GM23338 (cell line): ENCODE measurements at regions not wholly inside any gene's neighbourhood (a gene's known extent, or its start where the extent isn't known, plus 50 kb on each side); places are given as distances from the start of the nearest gene placed in this dataset.

Experiments
- ATAC-seq: fragments of 200-7000 bp; cut with Tn5 transposase; 3 replicates; pipeline ENCODE4 v1.9.1; 2020
- DNase-seq: peaks from one replicate; pipeline ENCODE4 v3.0.0-alpha.2; 2015; ENCODE audit warnings: low spot score
- H2AFZ ChIP-seq: fragments of 200-600 bp; sonication (generic); 2 replicates; pipeline ENCODE4 v1.8.0; 2016; ENCODE audit warnings: antibody characterized with exemption, mild to moderate bottlenecking, moderate library complexity
- H3F3A ChIP-seq: fragments of 200-600 bp; sonication (generic); replicated peaks from 2 replicates; pipeline ENCODE4 v1.8.0; 2017; ENCODE audit warnings: antibody characterized with exemption, mixed run types, low read depth
- H3K27ac ChIP-seq: fragments of 200-600 bp; sonication (generic); 2 replicates; pipeline ENCODE4 v1.6.1; 2016; ENCODE audit warnings: low read depth
- H3K27me3 ChIP-seq: fragments of 200-600 bp; sonication (generic); 2 replicates; pipeline ENCODE4 v1.8.0; 2016; ENCODE audit warnings: mild to moderate bottlenecking, mixed run types, moderate library complexity; ENCODE audit not compliant: insufficient read depth
- H3K36me3 ChIP-seq: fragments of 200-600 bp; sonication (generic); 2 replicates; pipeline ENCODE4 v1.8.0; 2016; ENCODE audit warnings: mild to moderate bottlenecking; ENCODE audit not compliant: insufficient read depth
- H3K4me1 ChIP-seq: fragments of 200-600 bp; sonication (generic); 2 replicates; pipeline ENCODE4 v1.8.0; 2016; ENCODE audit warnings: mild to moderate bottlenecking, moderate library complexity; ENCODE audit not compliant: insufficient read depth
- H3K4me2 ChIP-seq: fragments of 200-600 bp; sonication (generic); 2 replicates; pipeline ENCODE4 v1.7.1; 2017; ENCODE audit warnings: mixed run types
- H3K4me3 ChIP-seq: fragments of 200-600 bp; sonication (generic); 2 replicates; pipeline ENCODE4 v1.6.1; 2016; ENCODE audit warnings: mixed run types
- H3K79me2 ChIP-seq: fragments of 200-600 bp; sonication (generic); replicated peaks from 2 replicates; pipeline ENCODE4 v1.8.0; 2017; ENCODE audit warnings: mild to moderate bottlenecking; ENCODE audit not compliant: insufficient read depth
- H3K9me2 ChIP-seq: fragments of 200-600 bp; sonication (generic); 2 replicates; pipeline ENCODE4 v1.8.0; 2017; ENCODE audit not compliant: insufficient read depth
- H4K20me1 ChIP-seq: fragments of 200-600 bp; sonication (generic); replicated peaks from 2 replicates; pipeline ENCODE4 v1.8.0; 2017; ENCODE audit warnings: mild to moderate bottlenecking; ENCODE audit not compliant: insufficient read depth
- H3K27ac Mint-ChIP-seq: 2 replicates; pipeline ENCODE4 v1.8.0; 2020; ENCODE audit warnings: inconsistent platforms, mild to moderate bottlenecking, moderate library complexity, mixed read lengths
- H3K27me3 Mint-ChIP-seq: 3 replicates; pipeline ENCODE4 v1.8.0; 2022; ENCODE audit warnings: low read depth, mild to moderate bottlenecking, moderate library complexity, mixed read lengths, inconsistent platforms; ENCODE audit not compliant: insufficient read depth, poor library complexity
- H3K36me3 Mint-ChIP-seq: 3 replicates; pipeline ENCODE4 v1.8.0; 2021; ENCODE audit warnings: low read depth, mild to moderate bottlenecking, inconsistent platforms, moderate library complexity, mixed read lengths
- H3K4me1 Mint-ChIP-seq: 3 replicates; pipeline ENCODE4 v1.8.0; 2020; ENCODE audit warnings: mild to moderate bottlenecking, inconsistent platforms, mixed read lengths
- H3K4me3 Mint-ChIP-seq: 3 replicates; pipeline ENCODE4 v1.8.0; 2021; ENCODE audit warnings: moderate library complexity, mild to moderate bottlenecking, inconsistent platforms, mixed read lengths
- H3K9me3 Mint-ChIP-seq: 3 replicates; pipeline ENCODE4 v1.8.0; 2020; ENCODE audit warnings: moderate library complexity, mild to moderate bottlenecking, inconsistent platforms, mixed read lengths
- CREB1 ChIP-seq: fragments of 250-450 bp; sonication (Bioruptor Pico); IDR thresholded peaks from 2 replicates; pipeline ENCODE4 v1.5.0; 2020; ENCODE audit warnings: low read depth, mild to moderate bottlenecking, moderate library complexity
- EZH2 ChIP-seq: fragments of 200-600 bp; sonication (generic); IDR thresholded peaks from one replicate; pipeline ENCODE4 v1.8.0; 2017; ENCODE audit warnings: antibody characterized with exemption, mild to moderate bottlenecking, low read depth; ENCODE audit not compliant: unreplicated experiment
- EZH2phosphoT487 ChIP-seq: fragments of 200-600 bp; sonication (generic); IDR thresholded peaks from one replicate; pipeline ENCODE4 v1.8.1; 2018; ENCODE audit warnings: antibody characterized with exemption; ENCODE audit not compliant: unreplicated experiment
- JUNB ChIP-seq: IDR thresholded peaks from one replicate; pipeline ENCODE4 v1.6.1; 2016; ENCODE audit warnings: antibody characterized with exemption; ENCODE audit not compliant: unreplicated experiment
- NANOG ChIP-seq: IDR thresholded peaks from 2 replicates; pipeline ENCODE4 v1.6.1; 2016; ENCODE audit warnings: antibody characterized with exemption, borderline replicate concordance
- POLR2AphosphoS5 ChIP-seq: IDR thresholded peaks from 2 replicates; pipeline ENCODE4 v1.6.1; 2016; ENCODE audit warnings: antibody characterized with exemption, low read depth
- STAT1 ChIP-seq: IDR thresholded peaks from one replicate; pipeline ENCODE4 v1.6.1; 2016; ENCODE audit warnings: antibody characterized with exemption; ENCODE audit not compliant: unreplicated experiment
- ZNF114 ChIP-seq: fragments of 250-450 bp; sonication (Bioruptor Pico); IDR thresholded peaks from 2 replicates; pipeline ENCODE4 v1.5.0; 2020; ENCODE audit warnings: mild to moderate bottlenecking, moderate library complexity
- ZNF331 ChIP-seq: fragments of 250-450 bp; sonication (Bioruptor Pico); IDR thresholded peaks from 2 replicates; pipeline ENCODE4 v1.5.0; 2020; ENCODE audit warnings: low read depth, mild to moderate bottlenecking, moderate library complexity
- TF ChIP-seq, protein P1 (sequence below): IDR thresholded peaks from 2 replicates; pipeline ENCODE4 v1.6.1; 2016; ENCODE audit warnings: antibody characterized with exemption
- TF ChIP-seq, protein P2 (sequence below): fragments of 250-450 bp; sonication (Bioruptor Pico); IDR thresholded peaks from 2 replicates; pipeline ENCODE4 v1.5.0; 2020; ENCODE audit warnings: mild to moderate bottlenecking, moderate library complexity

DNA sequence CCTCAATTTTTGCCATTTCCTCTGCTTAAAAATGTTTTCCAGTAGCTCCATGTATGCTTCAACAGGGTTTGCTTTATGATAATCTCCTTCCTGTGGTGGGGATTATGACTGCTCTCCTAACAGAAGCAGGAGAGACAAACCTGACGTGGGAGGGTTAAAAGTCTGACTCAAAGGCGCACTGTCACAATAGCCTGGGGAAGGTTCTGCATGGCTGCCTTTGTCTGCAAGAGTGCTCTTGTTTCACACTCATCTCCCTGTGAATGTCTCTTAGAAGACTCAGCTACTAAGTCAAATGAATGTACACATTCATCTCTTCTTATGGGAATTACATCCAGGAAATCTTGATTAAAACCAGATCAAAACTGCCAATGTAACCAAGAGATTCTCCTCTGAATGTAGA lies 90.9 kb upstream of the MTAP start:
- Mint-ChIP-seq H3K4me3 (no peak overlapping the region), H3K27ac (no peak overlapping the region), H3K9me3 (no peaks in the 10 kb centered on the region), H3K4me1 (peaks cover 8% of the 10 kb centered on the region; the same call in 2 of the 3 replicates), H3K36me3 (no peaks in the 10 kb centered on the region), H3K27me3 (no peaks in the 10 kb centered on the region)
- H3K4me1 ChIP-seq, result 0 out of 2 replicates have a peak, but pooled peaks cover 16% of the 10 kb centered on the region
- peak; percentile 48 for DNase-seq
- H4K20me1 ChIP-seq, result no peaks in the 10 kb centered on the region
- peak; percentile 89 for ATAC-seq
- peak overlapping the region; percentile 29; the same call in 1 of the 2 replicates for H2AFZ ChIP-seq
- H3K79me2 ChIP-seq, result no peaks in the 10 kb centered on the region
- no peak overlapping the region for H3K27ac ChIP-seq
- H3F3A ChIP-seq, result no peaks in the 10 kb centered on the region
- TF ChIP-seq, protein P1, sequence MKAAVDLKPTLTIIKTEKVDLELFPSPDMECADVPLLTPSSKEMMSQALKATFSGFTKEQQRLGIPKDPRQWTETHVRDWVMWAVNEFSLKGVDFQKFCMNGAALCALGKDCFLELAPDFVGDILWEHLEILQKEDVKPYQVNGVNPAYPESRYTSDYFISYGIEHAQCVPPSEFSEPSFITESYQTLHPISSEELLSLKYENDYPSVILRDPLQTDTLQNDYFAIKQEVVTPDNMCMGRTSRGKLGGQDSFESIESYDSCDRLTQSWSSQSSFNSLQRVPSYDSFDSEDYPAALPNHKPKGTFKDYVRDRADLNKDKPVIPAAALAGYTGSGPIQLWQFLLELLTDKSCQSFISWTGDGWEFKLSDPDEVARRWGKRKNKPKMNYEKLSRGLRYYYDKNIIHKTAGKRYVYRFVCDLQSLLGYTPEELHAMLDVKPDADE, result no peak
- no peak overlapping the region for H3K4me3 ChIP-seq
- no peaks in the 10 kb centered on the region for H3K27me3 ChIP-seq
- H3K36me3 ChIP-seq, result no peaks in the 10 kb centered on the region
- H3K9me2 ChIP-seq, result no peaks in the 10 kb centered on the region
- no peak overlapping the region for H3K4me2 ChIP-seq

DNA sequence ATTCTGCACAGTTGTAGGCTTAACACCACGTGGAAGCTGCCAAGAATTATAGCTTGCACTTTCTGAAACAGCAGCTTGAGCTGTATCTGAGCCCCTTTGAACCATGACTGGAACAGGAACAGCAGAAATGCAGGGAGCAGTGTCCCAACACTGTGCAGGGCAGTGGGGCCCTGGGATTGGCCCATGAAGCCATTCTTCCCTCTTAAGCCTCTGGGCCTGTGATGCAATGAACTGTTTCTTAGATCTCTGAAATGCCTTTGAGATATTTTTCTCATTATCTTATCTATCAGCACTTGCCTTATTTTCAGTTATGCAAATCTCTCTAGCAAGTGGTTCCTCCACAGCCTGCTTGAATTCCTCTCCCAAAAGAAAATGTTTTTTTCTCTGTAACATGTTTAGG lies 87.0 kb upstream of the MTAP start:
- H3K27me3 Mint-ChIP-seq, result no peaks in the 10 kb centered on the region

DNA sequence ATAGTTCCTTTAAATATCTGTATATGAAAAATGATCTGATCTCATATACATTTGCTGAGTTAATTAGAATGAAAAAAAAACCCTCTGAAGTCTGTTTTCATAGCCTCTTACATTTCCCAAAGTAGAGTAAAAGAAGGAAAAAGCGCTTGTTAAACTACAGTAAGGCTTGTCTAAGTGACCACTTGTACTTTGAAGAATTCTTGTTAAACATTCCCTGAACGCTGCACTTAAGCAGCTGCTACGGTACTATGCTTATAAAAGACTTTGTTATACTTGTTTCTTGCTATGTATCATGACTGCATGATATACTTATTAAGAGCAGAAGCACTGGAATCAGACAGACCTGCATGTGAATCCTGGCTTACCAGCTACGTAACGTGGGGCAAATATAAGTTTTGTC lies 81.7 kb upstream of the MTAP start:
- H3K4me2 ChIP-seq, result no peak overlapping the region
- no peak overlapping the region for H3K27ac Mint-ChIP-seq
- H3K9me3 Mint-ChIP-seq, result no peaks in the 10 kb centered on the region
- H4K20me1 ChIP-seq, result no peaks in the 10 kb centered on the region; the same call in 1 of the 2 replicates
- H3K27me3 Mint-ChIP-seq, result peaks cover 4% of the 10 kb centered on the region
- H3K27me3 ChIP-seq, result no peaks in the 10 kb centered on the region
- H3K4me3 Mint-ChIP-seq, result no peak overlapping the region
- ATAC-seq, result no peak
- no peak overlapping the region for H3K27ac ChIP-seq
- no peaks in the 10 kb centered on the region for H3K4me1 Mint-ChIP-seq
- no peaks in the 10 kb centered on the region for H3K36me3 ChIP-seq
- H2AFZ ChIP-seq, result no peak overlapping the region
- no peak for DNase-seq
- H3K79me2 ChIP-seq, result no peaks in the 10 kb centered on the region
- no peaks in the 10 kb centered on the region for H3K36me3 Mint-ChIP-seq
- H3K4me1 ChIP-seq, result no peaks in the 10 kb centered on the region
- no peaks in the 10 kb centered on the region for H3K9me2 ChIP-seq
- no peak overlapping the region for H3K4me3 ChIP-seq
- H3F3A ChIP-seq, result no peaks in the 10 kb centered on the region
- TF ChIP-seq, protein P2, sequence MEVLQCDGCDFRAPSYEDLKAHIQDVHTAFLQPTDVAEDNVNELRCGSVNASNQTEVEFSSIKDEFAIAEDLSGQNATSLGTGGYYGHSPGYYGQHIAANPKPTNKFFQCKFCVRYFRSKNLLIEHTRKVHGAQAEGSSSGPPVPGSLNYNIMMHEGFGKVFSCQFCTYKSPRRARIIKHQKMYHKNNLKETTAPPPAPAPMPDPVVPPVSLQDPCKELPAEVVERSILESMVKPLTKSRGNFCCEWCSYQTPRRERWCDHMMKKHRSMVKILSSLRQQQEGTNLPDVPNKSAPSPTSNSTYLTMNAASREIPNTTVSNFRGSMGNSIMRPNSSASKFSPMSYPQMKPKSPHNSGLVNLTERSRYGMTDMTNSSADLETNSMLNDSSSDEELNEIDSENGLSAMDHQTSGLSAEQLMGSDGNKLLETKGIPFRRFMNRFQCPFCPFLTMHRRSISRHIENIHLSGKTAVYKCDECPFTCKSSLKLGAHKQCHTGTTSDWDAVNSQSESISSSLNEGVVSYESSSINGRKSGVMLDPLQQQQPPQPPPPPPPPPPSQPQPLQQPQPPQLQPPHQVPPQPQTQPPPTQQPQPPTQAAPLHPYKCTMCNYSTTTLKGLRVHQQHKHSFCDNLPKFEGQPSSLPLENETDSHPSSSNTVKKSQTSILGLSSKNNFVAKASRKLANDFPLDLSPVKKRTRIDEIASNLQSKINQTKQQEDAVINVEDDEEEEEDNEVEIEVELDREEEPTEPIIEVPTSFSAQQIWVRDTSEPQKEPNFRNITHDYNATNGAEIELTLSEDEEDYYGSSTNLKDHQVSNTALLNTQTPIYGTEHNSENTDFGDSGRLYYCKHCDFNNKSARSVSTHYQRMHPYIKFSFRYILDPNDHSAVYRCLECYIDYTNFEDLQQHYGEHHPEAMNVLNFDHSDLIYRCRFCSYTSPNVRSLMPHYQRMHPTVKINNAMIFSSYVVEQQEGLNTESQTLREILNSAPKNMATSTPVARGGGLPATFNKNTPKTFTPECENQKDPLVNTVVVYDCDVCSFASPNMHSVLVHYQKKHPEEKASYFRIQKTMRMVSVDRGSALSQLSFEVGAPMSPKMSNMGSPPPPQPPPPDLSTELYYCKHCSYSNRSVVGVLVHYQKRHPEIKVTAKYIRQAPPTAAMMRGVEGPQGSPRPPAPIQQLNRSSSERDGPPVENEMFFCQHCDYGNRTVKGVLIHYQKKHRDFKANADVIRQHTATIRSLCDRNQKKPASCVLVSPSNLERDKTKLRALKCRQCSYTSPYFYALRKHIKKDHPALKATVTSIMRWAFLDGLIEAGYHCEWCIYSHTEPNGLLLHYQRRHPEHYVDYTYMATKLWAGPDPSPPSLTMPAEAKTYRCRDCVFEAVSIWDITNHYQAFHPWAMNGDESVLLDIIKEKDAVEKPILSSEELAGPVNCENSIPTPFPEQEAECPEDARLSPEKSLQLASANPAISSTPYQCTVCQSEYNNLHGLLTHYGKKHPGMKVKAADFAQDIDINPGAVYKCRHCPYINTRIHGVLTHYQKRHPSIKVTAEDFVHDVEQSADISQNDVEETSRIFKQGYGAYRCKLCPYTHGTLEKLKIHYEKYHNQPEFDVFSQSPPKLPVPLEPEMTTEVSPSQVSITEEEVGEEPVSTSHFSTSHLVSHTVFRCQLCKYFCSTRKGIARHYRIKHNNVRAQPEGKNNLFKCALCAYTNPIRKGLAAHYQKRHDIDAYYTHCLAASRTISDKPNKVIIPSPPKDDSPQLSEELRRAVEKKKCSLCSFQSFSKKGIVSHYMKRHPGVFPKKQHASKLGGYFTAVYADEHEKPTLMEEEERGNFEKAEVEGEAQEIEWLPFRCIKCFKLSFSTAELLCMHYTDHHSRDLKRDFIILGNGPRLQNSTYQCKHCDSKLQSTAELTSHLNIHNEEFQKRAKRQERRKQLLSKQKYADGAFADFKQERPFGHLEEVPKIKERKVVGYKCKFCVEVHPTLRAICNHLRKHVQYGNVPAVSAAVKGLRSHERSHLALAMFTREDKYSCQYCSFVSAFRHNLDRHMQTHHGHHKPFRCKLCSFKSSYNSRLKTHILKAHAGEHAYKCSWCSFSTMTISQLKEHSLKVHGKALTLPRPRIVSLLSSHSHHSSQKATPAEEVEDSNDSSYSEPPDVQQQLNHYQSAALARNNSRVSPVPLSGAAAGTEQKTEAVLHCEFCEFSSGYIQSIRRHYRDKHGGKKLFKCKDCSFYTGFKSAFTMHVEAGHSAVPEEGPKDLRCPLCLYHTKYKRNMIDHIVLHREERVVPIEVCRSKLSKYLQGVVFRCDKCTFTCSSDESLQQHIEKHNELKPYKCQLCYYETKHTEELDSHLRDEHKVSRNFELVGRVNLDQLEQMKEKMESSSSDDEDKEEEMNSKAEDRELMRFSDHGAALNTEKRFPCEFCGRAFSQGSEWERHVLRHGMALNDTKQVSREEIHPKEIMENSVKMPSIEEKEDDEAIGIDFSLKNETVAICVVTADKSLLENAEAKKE, result no peak
- TF ChIP-seq NANOG, result no peak
- no peak for TF ChIP-seq CREB1 (CRISPR knock-in tag)
- TF ChIP-seq POLR2AphosphoS5, result no peak
- TF ChIP-seq STAT1, result no peak
- TF ChIP-seq EZH2phosphoT487, result no peak
- TF ChIP-seq JUNB, result no peak
- no peak for TF ChIP-seq ZNF331 (CRISPR knock-in tag)
- TF ChIP-seq ZNF114 (CRISPR knock-in tag), result no peak
- TF ChIP-seq EZH2, result no peak

More for the DNA sequence above, 87.0 kb upstream of the MTAP start:
- Histone ChIP-seq H4K20me1 (no peaks in the 10 kb centered on the region), H3K27me3 (no peaks in the 10 kb centered on the region), H2AFZ (no peak overlapping the region), H3K36me3 (no peaks in the 10 kb centered on the region), H3F3A (no peaks in the 10 kb centered on the region), H3K4me3 (no peak overlapping the region), H3K9me2 (no peaks in the 10 kb centered on the region), H3K4me2 (no peak overlapping the region), H3K27ac (no peak overlapping the region), H3K79me2 (no peaks in the 10 kb centered on the region), H3K4me1 (0 out of 2 replicates have a peak, but pooled peaks cover 15% of the 10 kb centered on the region)
- ATAC-seq (no peak), DNase-seq (no peak)
- TF ChIP-seq NANOG, result no peak
- Mint-ChIP-seq H3K4me3 (no peak overlapping the region), H3K9me3 (no peaks in the 10 kb centered on the region), H3K27ac (no peak overlapping the region), H3K4me1 (peaks cover 8% of the 10 kb centered on the region; the same call in 2 of the 3 replicates), H3K36me3 (no peaks in the 10 kb centered on the region)
